Breast epithelium (tissue), 4 donors: ENCODE measurements at regions not wholly inside any gene's neighbourhood (a gene's known extent, or its start where the extent isn't known, plus 50 kb on each side); places are given as distances from the start of the nearest gene placed in this dataset.

Experiments
- DNase-seq, 2 donors: peaks; one replicate each; pipeline ENCODE4 v3.0.0-alpha.2; 2019; ENCODE audit warnings: low spot score in 2 of 2
- H3K27ac ChIP-seq, 2 donors: fragments of 200-600 bp; sonication (generic) in 1 of 2; one replicate each; pipeline ENCODE4 v1.5.1; 2016 to 2019; ENCODE audit warnings: mild to moderate bottlenecking in 1 of 2
- H3K27me3 ChIP-seq, 2 donors: fragments of 200-600 bp; sonication (generic) in 1 of 2; one replicate each; pipeline versions ENCODE4 v1.5.1 to v1.6.0; 2017 to 2019; ENCODE audit warnings: control low read depth in 1 of 2, mild to moderate bottlenecking in 1 of 2
- H3K36me3 ChIP-seq: fragments of 200-600 bp; one replicate; pipeline ENCODE4 v1.5.1; 2019
- H3K4me1 ChIP-seq, 2 donors: fragments of 200-600 bp; sonication (generic); one replicate each; pipeline ENCODE4 v1.5.1; 2016 to 2019; ENCODE audit warnings: control low read depth in 1 of 2
- H3K4me3 ChIP-seq, 3 donors: fragments of 200-600 bp; sonication (generic); 1 replicate in 2 of 3; 2 replicates in 1 of 3; pipeline ENCODE4 v1.5.1; 2016 to 2019; ENCODE audit warnings: mild to moderate bottlenecking in 3 of 3, moderate library complexity in 2 of 3
- H3K9me3 ChIP-seq, 2 donors: fragments of 200-600 bp; sonication (generic) in 1 of 2; one replicate each; pipeline ENCODE4 v1.5.1; 2016 to 2019; ENCODE audit warnings: control low read depth in 1 of 2
- CTCF ChIP-seq, 3 donors: fragments of 450-650 bp; IDR thresholded peaks; one replicate each; pipeline ENCODE4 v1.5.1; 2016 to 2017; ENCODE audit warnings: antibody characterized with exemption in 3 of 3, mild to moderate bottlenecking in 3 of 3, moderate library complexity in 3 of 3
- POLR2A ChIP-seq: fragments of 450-650 bp; IDR thresholded peaks from one replicate; pipeline ENCODE4 v1.6.1; 2016; ENCODE audit warnings: antibody characterized with exemption, mild to moderate bottlenecking, moderate library complexity
- POLR2AphosphoS5 ChIP-seq, 3 donors: sonication (generic); formaldehyde crosslinking; IDR thresholded peaks; one replicate each; pipeline ENCODE4 v1.6.1; 2017; ENCODE audit warnings: antibody characterized with exemption in 3 of 3
- intact Hi-C: fragments of 100-400 bp; cut with DNase I; formaldehyde crosslinking; loops from one replicate; pipeline ENCODE4 v1.15.1; 2023; ENCODE audit warnings: low total_unique reads

GRCh38 chr10:128747582-128748346, 621.5 kb upstream of the MKI67 start:
- no peak overlapping the region for H3K27ac ChIP-seq
- no peak overlapping the region for H3K4me3 ChIP-seq
- no peaks in the 10 kb centered on the region for H3K36me3 ChIP-seq
- H3K4me1 ChIP-seq, result no peaks in the 10 kb centered on the region
- DNase-seq, result no peak
- no peaks in the 10 kb centered on the region for H3K27me3 ChIP-seq
- intact Hi-C loops, result no loop called here
- H3K9me3 ChIP-seq, result no peaks in the 10 kb centered on the region
- TF ChIP-seq POLR2A, result no peak

GRCh38 chr10:128751284-128751683, 625.1 kb upstream of the MKI67 start:
- Histone ChIP-seq H3K4me1 (no peaks in the 10 kb centered on the region), H3K36me3 (no peaks in the 10 kb centered on the region), H3K27ac (no peak overlapping the region), H3K9me3 (no peaks in the 10 kb centered on the region), H3K4me3 (no peak overlapping the region), H3K27me3 (no peaks in the 10 kb centered on the region)
- intact Hi-C loops, result no loop called here
- no peak for DNase-seq
- no peak for TF ChIP-seq POLR2AphosphoS5 (IDR thresholded peaks at IDR 0.05)
- no peak for TF ChIP-seq POLR2A
- no peak for TF ChIP-seq CTCF (IDR thresholded peaks at IDR 0.05)

- Histone ChIP-seq H3K36me3 (no peaks in the 10 kb centered on the region), H3K27me3 (no peaks in the 10 kb centered on the region), H3K4me3 (no peak overlapping the region), H3K27ac (no peak overlapping the region), H3K9me3 (no peaks in the 10 kb centered on the region), H3K4me1 (no peaks in the 10 kb centered on the region)
- TF ChIP-seq CTCF (IDR thresholded peaks at IDR 0.05) (no peak), POLR2A (no peak), POLR2AphosphoS5 (IDR thresholded peaks at IDR 0.05) (no peak)
- DNase-seq, result no peak
- intact Hi-C loops, result no loop called here
These were observed 625.6 kb upstream of the MKI67 start for GRCh38 chr10:128751851-128752250.

GRCh38 chr10:128759174-128759573, 633.0 kb upstream of the MKI67 start:
- H3K9me3 ChIP-seq, result no peaks in the 10 kb centered on the region
- no peak overlapping the region for H3K4me3 ChIP-seq
- intact Hi-C loops, result no loop called here
- H3K27ac ChIP-seq, result no peak overlapping the region
- H3K4me1 ChIP-seq, result no peaks in the 10 kb centered on the region
- no peaks in the 10 kb centered on the region for H3K36me3 ChIP-seq
- no peak for DNase-seq
- no peak for TF ChIP-seq POLR2A
- no peak for TF ChIP-seq POLR2AphosphoS5 (IDR thresholded peaks at IDR 0.05)
- TF ChIP-seq CTCF (IDR thresholded peaks at IDR 0.05), result no peak
- no peaks in the 10 kb centered on the region for H3K27me3 ChIP-seq

- H3K27me3 ChIP-seq, result no peaks in the 10 kb centered on the region
- no peaks in the 10 kb centered on the region for H3K9me3 ChIP-seq
- no peak for DNase-seq
- H3K4me3 ChIP-seq, result no peak overlapping the region
- TF ChIP-seq POLR2AphosphoS5 (IDR thresholded peaks at IDR 0.05) (no peak), POLR2A (no peak), CTCF (IDR thresholded peaks at IDR 0.05) (no peak)
- no peaks in the 10 kb centered on the region for H3K4me1 ChIP-seq
- no peaks in the 10 kb centered on the region for H3K36me3 ChIP-seq
- no peak overlapping the region for H3K27ac ChIP-seq
- intact Hi-C loops, result loop anchor here (10.0 kb wide), 1 partner anchor 569 kb away; no protein-coding TSS in a partner anchor
These were observed 637.4 kb upstream of the MKI67 start for GRCh38 chr10:128763588-128763987.
